Prostate gland (tissue), 2 donors: ENCODE measurements at regions not wholly inside any gene's neighbourhood (a gene's known extent, or its start where the extent isn't known, plus 50 kb on each side); places are given as distances from the start of the nearest gene placed in this dataset.

ENCODE experiments used
- POLR2A ChIP-seq: fragments of 450-650 bp; IDR thresholded peaks from one replicate; pipeline ENCODE4 v1.6.1; 2016; ENCODE audit warnings: antibody characterized with exemption, mild to moderate bottlenecking
- POLR2AphosphoS5 ChIP-seq: sonication (generic); formaldehyde crosslinking; IDR thresholded peaks from one replicate; pipeline ENCODE4 v1.6.1; 2017; ENCODE audit warnings: antibody characterized with exemption
- TF ChIP-seq, protein P1 (sequence below), 4 experiments: fragments of 200-600 bp in 2 of 4; fragments of 450-650 bp in 2 of 4; sonication (generic) in 2 of 4; IDR thresholded peaks; 1 replicate in 3 of 4; 2 replicates in 1 of 4; pipeline ENCODE4 v1.5.1; 2016 to 2019; ENCODE audit warnings: antibody characterized with exemption in 4 of 4, mild to moderate bottlenecking in 2 of 4, moderate library complexity in 2 of 4

DNA sequence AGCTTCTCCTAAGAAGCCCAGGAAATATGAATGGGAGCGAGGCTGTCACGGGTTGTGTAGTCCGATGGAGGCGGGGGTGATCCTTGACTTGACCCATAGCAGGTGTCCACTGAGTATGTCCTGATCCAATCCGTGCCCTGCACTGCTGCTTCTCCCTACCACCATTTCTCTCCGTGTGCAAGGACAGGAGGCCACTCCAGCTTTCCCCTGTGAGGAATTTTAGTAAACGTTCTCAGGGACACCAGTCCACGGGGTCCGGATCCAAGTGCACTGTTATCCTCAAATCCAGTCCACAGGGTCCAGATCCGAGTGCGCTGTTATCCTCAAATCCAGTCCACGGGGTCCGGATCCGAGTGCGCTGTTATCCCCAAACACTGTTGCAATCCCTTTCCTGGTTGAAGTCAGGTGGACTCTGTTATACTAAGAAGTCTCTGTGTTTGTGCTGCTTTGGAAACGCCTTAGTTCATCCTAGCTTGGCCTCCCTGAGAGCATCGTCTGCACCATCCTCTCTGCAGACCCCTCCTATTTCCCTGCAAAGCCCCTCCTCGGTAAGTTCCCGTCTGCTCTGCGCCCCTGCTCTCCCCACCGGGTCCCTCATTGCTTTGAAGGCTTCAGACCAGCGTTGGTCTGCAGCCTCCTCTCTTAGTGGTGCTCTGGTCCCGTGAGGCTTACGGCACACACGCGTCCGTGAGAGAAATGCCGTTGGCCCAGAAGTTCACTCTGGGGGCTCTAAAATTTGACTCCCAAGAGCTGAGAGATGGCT lies 303.5 kb downstream of the TEX29 start:
- TF ChIP-seq, protein P1, sequence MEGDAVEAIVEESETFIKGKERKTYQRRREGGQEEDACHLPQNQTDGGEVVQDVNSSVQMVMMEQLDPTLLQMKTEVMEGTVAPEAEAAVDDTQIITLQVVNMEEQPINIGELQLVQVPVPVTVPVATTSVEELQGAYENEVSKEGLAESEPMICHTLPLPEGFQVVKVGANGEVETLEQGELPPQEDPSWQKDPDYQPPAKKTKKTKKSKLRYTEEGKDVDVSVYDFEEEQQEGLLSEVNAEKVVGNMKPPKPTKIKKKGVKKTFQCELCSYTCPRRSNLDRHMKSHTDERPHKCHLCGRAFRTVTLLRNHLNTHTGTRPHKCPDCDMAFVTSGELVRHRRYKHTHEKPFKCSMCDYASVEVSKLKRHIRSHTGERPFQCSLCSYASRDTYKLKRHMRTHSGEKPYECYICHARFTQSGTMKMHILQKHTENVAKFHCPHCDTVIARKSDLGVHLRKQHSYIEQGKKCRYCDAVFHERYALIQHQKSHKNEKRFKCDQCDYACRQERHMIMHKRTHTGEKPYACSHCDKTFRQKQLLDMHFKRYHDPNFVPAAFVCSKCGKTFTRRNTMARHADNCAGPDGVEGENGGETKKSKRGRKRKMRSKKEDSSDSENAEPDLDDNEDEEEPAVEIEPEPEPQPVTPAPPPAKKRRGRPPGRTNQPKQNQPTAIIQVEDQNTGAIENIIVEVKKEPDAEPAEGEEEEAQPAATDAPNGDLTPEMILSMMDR (IDR thresholded peaks at IDR 0.05), result no peak
- no peak for TF ChIP-seq POLR2A
- TF ChIP-seq POLR2AphosphoS5, result no peak
